Inflammatory macrophage treated with lipopolysaccharide for 4 hours (primary cell): ENCODE measurements at regions not wholly inside any gene's neighbourhood (a gene's known extent, or its start where the extent isn't known, plus 50 kb on each side); places are given as distances from the start of the nearest gene placed in this dataset.

Experiments used
- DNase-seq: peaks from one replicate; pipeline ENCODE4 v3.0.0-alpha.2; 2020

DNA sequence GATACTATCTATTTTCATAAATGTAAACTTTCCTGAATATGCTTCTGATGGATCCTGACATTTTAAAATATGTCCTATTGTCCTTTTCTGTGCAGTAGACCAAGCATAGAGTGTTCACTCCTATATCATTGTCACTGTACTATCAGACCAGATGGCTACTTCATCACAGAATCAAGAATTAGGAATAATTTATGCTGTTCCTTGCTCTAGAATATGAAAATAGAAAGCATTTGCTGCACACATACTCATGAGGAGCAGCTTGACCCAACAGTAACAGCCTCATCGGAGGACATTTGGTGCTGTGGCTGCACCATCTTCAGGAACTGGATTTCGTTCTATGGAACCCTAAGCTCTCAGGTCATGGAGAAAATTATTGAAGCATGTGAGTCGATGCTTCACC lies 468.9 kb upstream of the HNRNPA3 start:
- no peak for DNase-seq

DNA sequence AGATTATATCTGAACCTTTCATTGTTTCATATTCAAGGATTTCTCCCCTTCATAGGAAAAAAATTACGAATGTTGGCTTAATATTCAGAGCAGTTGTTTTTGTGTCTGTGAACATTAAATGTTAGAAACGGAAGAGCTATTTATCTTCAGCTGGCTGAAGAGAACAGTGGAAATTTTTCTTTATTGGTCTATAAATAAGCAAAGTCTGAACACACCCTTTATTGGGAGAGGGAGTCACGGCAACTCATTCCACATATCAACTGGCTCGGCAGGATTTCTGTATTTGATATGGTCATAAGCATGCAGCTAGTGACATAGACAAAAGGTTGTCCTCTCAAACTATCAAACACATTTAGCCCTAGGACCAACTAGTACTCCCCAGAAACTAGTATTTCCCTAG lies 468.4 kb upstream of the HNRNPA3 start:
- no peak for DNase-seq

GRCh38 chr2:176745543-176746200 lies 466.9 kb upstream of the HNRNPA3 start:
- no peak for DNase-seq

GRCh38 chr2:176746411-176746810 lies 466.2 kb upstream of the HNRNPA3 start:
- no peak for DNase-seq

DNA sequence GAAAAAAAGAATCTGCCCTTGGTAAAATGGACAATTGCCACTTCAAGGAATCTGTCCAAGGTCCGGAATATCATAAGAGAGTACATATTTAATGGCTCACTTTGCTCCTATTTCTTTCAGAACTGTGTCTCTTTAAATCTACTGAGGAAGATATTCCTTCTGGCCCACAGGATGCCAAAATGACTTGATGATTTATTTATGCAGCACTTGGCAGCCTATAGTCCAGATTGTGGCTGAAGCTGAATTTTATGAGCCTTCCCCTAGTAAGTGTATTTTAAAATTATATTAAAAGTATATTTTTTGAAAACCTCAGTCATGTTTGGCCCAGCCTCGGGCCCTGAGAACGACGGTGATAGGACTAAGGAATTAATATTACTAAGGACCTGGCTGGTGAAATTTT lies 465.1 kb upstream of the HNRNPA3 start:
- no peak for DNase-seq

- DNase-seq = no peak
These were observed 464.7 kb upstream of the HNRNPA3 start for GRCh38 chr2:176747928-176748327.

DNA sequence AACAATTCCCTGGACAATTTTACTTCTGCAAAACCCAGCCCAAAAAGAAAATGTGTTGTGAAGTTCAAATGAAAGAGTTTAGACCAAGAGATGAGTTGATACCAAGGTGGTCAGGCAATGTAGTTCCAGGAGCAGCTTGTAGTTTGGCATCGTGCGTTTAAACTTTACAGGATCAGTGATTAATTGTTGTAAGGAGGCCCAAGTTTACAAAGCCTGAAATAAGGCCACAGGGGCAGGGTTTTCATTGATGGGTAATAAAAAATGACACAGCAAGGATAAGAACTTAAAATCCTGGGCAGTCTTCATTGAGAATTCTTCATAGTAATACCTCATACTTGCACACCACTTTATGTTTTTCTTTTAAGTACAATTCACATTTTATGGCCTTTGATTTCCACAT lies 463.9 kb upstream of the HNRNPA3 start:
- no peak for DNase-seq

DNA sequence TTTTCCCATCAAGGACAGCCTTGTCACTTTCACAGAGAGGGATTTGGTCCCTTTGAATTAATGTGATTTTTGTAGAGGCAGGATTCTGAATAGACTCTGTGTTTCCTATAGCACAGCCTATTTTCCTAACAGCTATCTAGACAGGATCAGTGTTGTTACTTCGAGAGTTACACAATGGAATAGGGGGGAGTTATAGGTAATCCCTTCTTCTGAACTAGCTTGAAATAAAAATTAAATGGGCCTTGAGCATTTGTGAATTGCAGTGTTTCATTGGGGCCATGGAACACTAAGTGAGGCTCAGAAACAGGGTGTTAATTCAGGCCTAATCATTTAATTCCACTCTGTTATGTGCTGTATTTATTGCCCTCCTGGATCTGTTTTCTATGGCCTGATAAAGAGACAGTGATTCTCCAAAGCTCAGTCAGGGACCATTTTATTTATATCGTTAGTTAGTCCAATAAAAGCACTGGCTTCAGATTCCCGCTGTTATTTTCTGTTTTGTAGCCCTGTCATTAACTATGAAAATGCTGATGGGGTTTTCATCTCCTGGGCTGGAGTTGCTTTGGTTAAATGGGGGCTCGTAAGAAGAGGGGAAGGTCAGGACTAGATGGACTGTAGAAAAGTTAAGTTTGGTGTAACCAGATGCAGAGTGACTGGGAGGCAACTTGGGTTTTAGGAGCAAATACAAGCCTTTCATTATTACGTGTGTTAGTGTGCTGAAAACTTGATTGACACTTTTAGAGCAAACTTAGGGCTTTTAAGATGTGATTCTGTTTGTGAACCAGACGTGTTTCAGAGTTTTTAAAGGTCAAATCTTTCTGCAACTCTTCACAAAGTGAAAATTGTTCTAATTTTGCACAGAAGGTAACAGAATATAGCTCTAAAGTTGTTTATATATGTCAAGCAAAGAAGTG lies 461.0 kb upstream of the HNRNPA3 start:
- DNase-seq = no peak

GRCh38 chr2:176752295-176752694 lies 460.3 kb upstream of the HNRNPA3 start:
- no peak for DNase-seq

GRCh38 chr2:176753205-176753604 lies 459.4 kb upstream of the HNRNPA3 start:
- no peak for DNase-seq

- peak; percentile 56 for DNase-seq
These were observed 458.7 kb upstream of the HNRNPA3 start for GRCh38 chr2:176753752-176754474.

DNA sequence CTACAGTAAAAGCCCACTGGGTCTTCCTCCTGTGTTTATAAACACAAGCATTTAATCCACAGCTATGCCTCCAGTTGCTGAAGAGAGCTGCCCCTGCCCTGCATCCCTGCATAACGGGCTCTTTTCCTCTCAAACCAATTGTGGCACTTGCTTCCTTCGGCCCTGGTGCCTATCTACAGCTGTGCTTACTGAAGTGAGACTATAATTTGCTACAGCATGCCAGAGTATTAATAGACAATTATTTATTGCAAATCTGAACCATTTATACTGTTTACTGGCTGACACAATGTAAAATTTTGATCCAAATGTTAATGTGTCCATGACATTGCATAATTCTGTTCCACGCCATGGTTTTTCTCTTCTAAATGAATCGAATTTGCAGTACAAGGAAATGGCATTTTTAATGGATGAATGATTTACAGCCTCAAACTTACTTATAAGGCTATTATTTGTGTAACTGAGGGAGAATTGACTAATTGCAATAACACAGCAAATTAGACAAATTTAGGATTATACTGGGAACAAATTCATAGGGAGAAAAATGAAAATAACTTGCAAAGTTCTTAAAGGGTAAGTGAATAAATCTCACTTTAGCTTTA lies 457.0 kb upstream of the HNRNPA3 start:
- DNase-seq = no peak

DNA sequence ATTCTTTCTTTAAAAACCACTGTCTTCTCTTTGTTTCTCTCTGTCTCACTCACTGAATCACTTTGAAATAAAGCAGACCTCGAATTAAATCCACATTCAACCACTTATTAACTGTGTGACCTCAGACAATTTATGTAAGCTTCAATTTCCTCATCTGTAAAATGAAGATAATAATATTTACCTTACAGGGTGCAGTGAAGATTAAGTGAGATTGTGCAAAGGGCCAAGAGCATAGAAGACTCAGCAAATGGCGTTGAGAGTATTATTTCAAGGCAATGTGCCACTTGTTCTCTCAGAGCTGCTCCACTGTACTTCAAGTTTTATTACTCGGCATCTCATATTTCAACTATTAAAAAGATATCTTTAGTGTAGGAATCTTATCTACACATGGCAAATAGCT lies 454.2 kb upstream of the HNRNPA3 start:
- DNase-seq = no peak

DNA sequence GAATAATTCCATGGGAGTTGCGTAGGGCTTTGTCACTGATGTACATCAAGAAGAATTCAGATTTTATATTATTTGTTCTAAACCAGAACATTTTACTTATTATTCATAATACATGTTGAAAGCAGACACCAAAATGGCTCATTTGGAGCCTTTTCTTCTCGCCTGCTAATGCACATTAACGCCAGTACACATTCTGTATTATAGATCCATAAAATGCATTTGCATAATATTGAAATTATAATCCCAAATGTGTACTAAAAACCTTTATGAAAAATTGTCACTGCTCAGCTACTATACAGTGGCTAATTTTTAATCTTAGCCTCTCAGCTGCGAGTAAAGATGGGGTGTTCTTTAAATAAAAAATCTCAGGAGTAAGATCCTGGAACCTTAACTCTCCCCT lies 452.2 kb upstream of the HNRNPA3 start:
- DNase-seq = no peak

GRCh38 chr2:176763130-176763529 lies 449.5 kb upstream of the HNRNPA3 start:
- no peak for DNase-seq

DNA sequence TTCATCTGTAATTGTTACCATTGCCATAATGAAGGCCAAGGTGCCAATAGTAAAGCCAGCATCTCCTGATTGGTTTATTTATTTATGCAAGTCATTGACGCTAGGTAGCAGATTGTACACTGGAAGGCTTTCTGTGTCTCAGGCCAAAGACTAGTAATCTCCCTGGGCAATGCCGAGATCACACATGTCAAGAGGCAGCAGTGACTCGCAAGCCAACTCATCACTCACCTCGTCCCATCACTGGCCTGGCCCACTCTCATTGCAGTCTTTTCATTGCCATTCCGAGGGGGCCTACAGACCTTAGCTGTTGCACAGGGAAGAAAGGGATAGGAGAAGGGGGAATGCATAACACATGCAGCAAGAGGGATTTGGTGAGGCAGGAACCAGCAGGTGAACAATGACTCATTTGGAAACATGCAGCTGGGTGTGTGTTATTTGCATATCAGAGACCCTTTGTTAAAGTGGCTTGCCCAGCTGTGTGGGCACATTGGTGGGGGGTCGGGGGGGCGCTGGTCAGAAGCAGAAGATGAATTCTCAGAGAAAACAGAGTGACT lies 448.7 kb upstream of the HNRNPA3 start:
- DNase-seq = no peak

GRCh38 chr2:176764921-176765320 lies 447.7 kb upstream of the HNRNPA3 start:
- no peak for DNase-seq

DNA sequence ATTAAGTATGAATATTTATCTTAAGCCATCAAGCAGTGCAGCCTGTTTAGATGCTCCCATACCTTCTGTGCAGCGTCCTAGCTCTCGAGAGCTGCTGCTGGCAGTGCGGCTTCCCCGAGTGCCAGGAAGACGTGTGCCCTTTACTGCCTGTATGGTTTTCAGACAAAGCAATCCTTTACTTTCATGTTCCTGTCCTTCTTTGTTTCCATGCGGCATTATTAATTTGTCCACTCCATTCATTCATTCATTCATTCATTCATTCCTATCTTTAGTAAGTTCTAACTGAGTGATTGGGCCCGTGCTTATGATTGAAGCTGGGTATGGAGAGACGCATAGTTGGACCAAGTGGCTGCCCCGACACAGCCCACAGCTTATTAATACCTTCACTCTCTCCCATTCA lies 446.6 kb upstream of the HNRNPA3 start:
- no peak for DNase-seq

DNA sequence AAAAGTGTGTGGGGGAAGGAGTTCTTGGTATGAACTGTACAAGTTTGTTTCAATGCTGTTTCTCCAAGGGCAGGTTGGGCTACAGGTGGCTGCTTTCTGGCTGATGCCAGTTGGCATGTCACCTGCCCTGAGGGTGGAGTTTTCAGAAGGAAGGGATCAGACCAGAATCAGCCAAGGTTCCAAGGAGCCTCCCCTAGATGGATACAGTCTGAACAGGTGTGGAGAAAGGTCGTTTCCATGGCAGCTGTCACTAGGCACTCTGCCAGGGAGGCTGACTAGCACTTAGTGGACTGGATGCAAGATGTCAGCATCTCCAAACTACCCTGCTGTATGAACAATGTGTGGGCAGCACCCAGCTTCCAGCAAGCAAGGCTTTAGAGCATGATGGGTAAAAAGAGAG lies 444.4 kb upstream of the HNRNPA3 start:
- no peak for DNase-seq

DNA sequence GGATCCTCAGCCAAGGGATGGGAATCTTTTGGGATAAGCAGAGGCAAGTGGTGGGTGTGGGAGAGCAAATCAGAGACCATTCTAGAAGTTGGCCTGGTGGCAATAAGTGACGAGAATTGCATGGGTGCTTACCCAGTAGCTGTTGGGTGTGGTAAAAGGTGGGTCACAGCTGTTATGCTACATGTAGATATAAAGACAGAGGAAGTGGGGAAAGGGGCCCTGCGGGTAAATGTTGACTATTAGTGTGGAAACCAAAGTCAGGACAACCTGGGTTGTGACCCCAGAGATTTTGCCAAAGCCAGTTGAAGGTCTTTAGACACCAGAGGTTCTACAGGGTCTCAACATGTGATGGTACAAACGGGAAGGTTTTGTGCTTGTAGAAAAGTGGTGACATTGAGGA lies 443.6 kb upstream of the HNRNPA3 start:
- DNase-seq = no peak

DNA sequence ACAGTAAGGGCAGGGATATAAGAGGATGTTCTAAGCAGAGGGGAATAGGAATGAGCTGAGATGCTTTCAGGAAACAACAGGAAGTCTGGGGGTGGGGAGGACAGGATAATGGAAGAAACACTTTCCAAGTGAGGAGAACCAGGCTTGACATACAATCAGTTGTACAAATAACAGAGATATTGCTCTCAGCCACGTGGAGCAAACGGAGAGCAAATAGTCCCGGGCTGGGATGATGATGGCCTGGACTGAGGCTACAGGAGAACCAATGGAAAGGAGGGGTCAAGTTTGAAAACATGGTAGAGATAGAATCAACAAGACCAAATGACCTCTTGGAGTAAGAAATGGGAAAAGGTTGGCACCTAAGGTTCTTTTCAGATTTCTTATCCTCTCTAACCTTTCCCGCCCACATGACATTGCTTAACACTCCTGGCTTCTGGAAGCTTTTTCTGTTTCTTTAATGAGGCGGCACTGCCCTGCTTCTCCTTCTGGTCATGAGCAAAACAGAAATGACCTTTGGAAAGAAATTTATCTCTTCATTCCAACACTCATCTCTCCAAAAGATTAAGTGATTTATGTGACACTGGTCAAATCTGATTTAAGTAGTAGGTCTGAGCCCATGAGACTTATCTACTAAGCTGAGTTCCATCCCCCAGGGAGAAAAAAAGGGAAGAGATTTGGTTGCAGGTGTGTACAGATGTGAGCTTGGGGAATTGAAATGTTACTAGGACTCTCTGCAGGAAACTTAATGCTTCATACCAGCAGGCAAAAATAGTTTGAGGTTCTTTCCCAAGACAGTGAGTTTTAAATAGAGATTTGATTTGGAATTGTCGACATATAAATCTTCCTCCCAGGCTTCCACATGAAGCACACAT lies 442.9 kb upstream of the HNRNPA3 start:
- no peak for DNase-seq

DNA sequence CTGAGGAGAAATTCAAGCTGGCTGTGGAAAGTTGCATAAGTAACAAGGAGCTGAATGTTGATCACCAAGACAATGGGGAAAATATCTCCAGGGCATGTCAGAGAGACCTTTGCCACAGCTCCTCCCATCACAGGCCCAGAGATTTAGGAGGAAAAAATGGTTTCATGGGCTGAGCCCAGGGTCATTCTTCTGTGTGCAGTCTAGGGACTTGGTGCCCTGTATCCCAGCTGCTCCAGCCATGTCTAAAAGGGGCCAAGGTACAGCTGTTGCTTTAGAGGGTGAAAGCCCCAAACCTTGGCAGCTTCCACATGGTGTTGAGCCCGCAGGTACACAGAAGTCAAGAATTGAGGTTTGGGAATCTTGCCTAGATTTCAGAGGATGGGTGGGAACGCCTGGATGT lies 439.8 kb upstream of the HNRNPA3 start:
- no peak for DNase-seq
